GM18867 (cell line): ENCODE measurements at regions not wholly inside any gene's neighbourhood (a gene's known extent, or its start where the extent isn't known, plus 50 kb on each side); places are given as distances from the start of the nearest gene placed in this dataset.
"Not testable (repeated sequence)": the region's sequence is repeated elsewhere in the genome, so short reads cannot be mapped to it uniquely, and the experiment has no call there.

Experiments
- ATAC-seq: cut with Tn5 transposase; IDR thresholded peaks from one replicate; pipeline ENCODE4 v1.9.1; 2021; ENCODE audit warnings: mild to moderate bottlenecking, moderate library complexity; ENCODE audit not compliant: unreplicated experiment

GRCh38 chrX:109184506-109185139, 297.3 kb downstream of the GUCY2F start:
- ATAC-seq, result peak; percentile 65

GRCh38 chrX:109172091-109172602, 309.7 kb downstream of the GUCY2F start:
- no peak for ATAC-seq

- no peak for ATAC-seq
Measured at GRCh38 chrX:109155161-109155560, 326.7 kb downstream of the GUCY2F start.

GRCh38 chrX:109144173-109144572, 337.7 kb downstream of the GUCY2F start:
- not testable (repeated sequence) for ATAC-seq

- no peak for ATAC-seq
Measured at GRCh38 chrX:109140463-109140862, 341.4 kb downstream of the GUCY2F start.

- no peak for ATAC-seq
Measured at GRCh38 chrX:109134777-109135176, 347.1 kb downstream of the GUCY2F start.

- no peak for ATAC-seq
Measured at GRCh38 chrX:109125304-109125703, 356.6 kb downstream of the GUCY2F start.

GRCh38 chrX:109089359-109089758, 353.0 kb upstream of the IRS4 start:
- no peak for ATAC-seq

- no peak for ATAC-seq
Measured at GRCh38 chrX:109077788-109078187, 341.4 kb upstream of the IRS4 start.

- not testable (repeated sequence) for ATAC-seq
Measured at GRCh38 chrX:109054181-109054581, 317.8 kb upstream of the IRS4 start.

GRCh38 chrX:109049903-109050302, 313.5 kb upstream of the IRS4 start:
- ATAC-seq, result peak; percentile 39

- no peak for ATAC-seq
Measured at GRCh38 chrX:109049416-109049815, 313.1 kb upstream of the IRS4 start.

- ATAC-seq, result no peak
Measured at GRCh38 chrX:109040057-109040456, 303.7 kb upstream of the IRS4 start.

GRCh38 chrX:109036624-109037023, 300.3 kb upstream of the IRS4 start:
- ATAC-seq, result peak; percentile 65

- ATAC-seq, result no peak
Measured at GRCh38 chrX:108993909-108994308, 257.5 kb upstream of the IRS4 start.

GRCh38 chrX:108972899-108973298, 236.5 kb upstream of the IRS4 start:
- ATAC-seq, result not testable (repeated sequence)

GRCh38 chrX:108947205-108947604, 210.8 kb upstream of the IRS4 start:
- no peak for ATAC-seq

GRCh38 chrX:108946531-108946930, 210.2 kb upstream of the IRS4 start:
- ATAC-seq, result no peak

GRCh38 chrX:108945883-108946523, 209.6 kb upstream of the IRS4 start:
- no peak for ATAC-seq

GRCh38 chrX:108914791-108915190, 178.4 kb upstream of the IRS4 start:
- ATAC-seq, result no peak

GRCh38 chrX:108903831-108904230, 167.5 kb upstream of the IRS4 start:
- ATAC-seq, result not testable (repeated sequence)

GRCh38 chrX:108900333-108900732, 164.0 kb upstream of the IRS4 start:
- no peak for ATAC-seq
